Left renal cortex interstitium (tissue), 4 donors: ENCODE measurements at regions not wholly inside any gene's neighbourhood (a gene's known extent, or its start where the extent isn't known, plus 50 kb on each side); places are given as distances from the start of the nearest gene placed in this dataset.
A peak's percentile ranks its signal among the peaks of the same experiment; 100 is the strongest.

Experiments used
- DNase-seq, 4 donors: peaks; one replicate each; pipeline ENCODE4 v3.0.0-alpha.2; 2013; ENCODE audit warnings: low read depth in 4 of 4, low spot score in 2 of 4, missing footprints in 1 of 4

GRCh38 chr2:23069156-23069555 lies 315.8 kb upstream of the KLHL29 start:
- DNase-seq: no peak

- DNase-seq: no peak
These were observed 315.1 kb upstream of the KLHL29 start for GRCh38 chr2:23069923-23070322.

GRCh38 chr2:23073056-23073455 lies 311.9 kb upstream of the KLHL29 start:
- no peak for DNase-seq

- DNase-seq: no peak
These were observed 311.3 kb upstream of the KLHL29 start for GRCh38 chr2:23073671-23074070.

- DNase-seq: no peak
These were observed 307.4 kb upstream of the KLHL29 start for GRCh38 chr2:23077596-23077995.

GRCh38 chr2:23078784-23079434 lies 306.1 kb upstream of the KLHL29 start:
- no peak for DNase-seq

- no peak for DNase-seq
These were observed 301.0 kb upstream of the KLHL29 start for GRCh38 chr2:23083966-23084365.

GRCh38 chr2:23091019-23091418 lies 294.0 kb upstream of the KLHL29 start:
- no peak for DNase-seq

- no peak for DNase-seq
These were observed 293.1 kb upstream of the KLHL29 start for GRCh38 chr2:23091900-23092299.

- DNase-seq: peak; percentile 7 to 56 (median 31)
These were observed 292.1 kb upstream of the KLHL29 start for GRCh38 chr2:23092831-23093230.

GRCh38 chr2:23093513-23093912 lies 291.5 kb upstream of the KLHL29 start:
- no peak for DNase-seq

- no peak for DNase-seq
These were observed 287.9 kb upstream of the KLHL29 start for GRCh38 chr2:23096906-23097602.

- DNase-seq: no peak
These were observed 284.6 kb upstream of the KLHL29 start for GRCh38 chr2:23100406-23100805.

GRCh38 chr2:23106242-23106785 lies 278.7 kb upstream of the KLHL29 start:
- DNase-seq: no peak

GRCh38 chr2:23107327-23107941 lies 277.5 kb upstream of the KLHL29 start:
- DNase-seq: no peak

GRCh38 chr2:23111263-23111662 lies 273.7 kb upstream of the KLHL29 start:
- DNase-seq: no peak

- DNase-seq: no peak
These were observed 272.5 kb upstream of the KLHL29 start for GRCh38 chr2:23112517-23112916.

- DNase-seq: no peak
These were observed 270.7 kb upstream of the KLHL29 start for GRCh38 chr2:23114299-23114698.

- no peak for DNase-seq
These were observed 266.7 kb upstream of the KLHL29 start for GRCh38 chr2:23118313-23118712.

- DNase-seq: no peak
These were observed 266.1 kb upstream of the KLHL29 start for GRCh38 chr2:23118894-23119293.

GRCh38 chr2:23120161-23120560 lies 264.8 kb upstream of the KLHL29 start:
- DNase-seq: no peak
